Mucosa of descending colon (tissue), 3 donors: ENCODE measurements at regions not wholly inside any gene's neighbourhood (a gene's known extent, or its start where the extent isn't known, plus 50 kb on each side); places are given as distances from the start of the nearest gene placed in this dataset.
A peak's percentile ranks its signal among the peaks of the same experiment; 100 is the strongest.

Experiments
- ATAC-seq: fragments of 200-7000 bp; cut with Tn5 transposase; one replicate; pipeline ENCODE4 v1.9.1; 2020; ENCODE audit warnings: mild to moderate bottlenecking, moderate library complexity
- DNase-seq, 3 donors: peaks; one replicate each; pipeline ENCODE4 v3.0.0-alpha.2; 2020
- H3K36me3 ChIP-seq: fragments of 200-600 bp; one replicate; pipeline ENCODE4 v1.8.0; 2021; ENCODE audit warnings: low read depth, mild to moderate bottlenecking
- H3K4me1 ChIP-seq: fragments of 200-600 bp; one replicate; pipeline ENCODE4 v1.8.0; 2021; ENCODE audit warnings: low read depth, mild to moderate bottlenecking
- H3K4me3 ChIP-seq: fragments of 200-600 bp; one replicate; pipeline ENCODE4 v1.8.0; 2021; ENCODE audit warnings: mild to moderate bottlenecking
- H3K9me3 ChIP-seq: fragments of 200-600 bp; one replicate; pipeline ENCODE4 v1.8.0; 2021; ENCODE audit warnings: mild to moderate bottlenecking
- intact Hi-C, 2 donors: fragments of 100-400 bp; cut with DNase I in 1 of 2; cut with micrococcal nuclease in 1 of 2; formaldehyde crosslinking; loops; one replicate each; pipeline versions ENCODE4 v1.11.0 to v1.11.1; 2022; cut with DNase I, micrococcal nuclease
- TF ChIP-seq, protein P1 (sequence below): fragments of 200-600 bp; IDR thresholded peaks from one replicate; pipeline ENCODE4 v1.8.0; 2022; ENCODE audit warnings: antibody characterized with exemption, mild to moderate bottlenecking
- donor health status: DM: no; HTN: no; CAD: no; lungs with moderate emphysema.
- donor health status: DM: no; HTN: no; CAD: no.
- donor health status: DM: no; HTN: yes; CAD: no.

DNA sequence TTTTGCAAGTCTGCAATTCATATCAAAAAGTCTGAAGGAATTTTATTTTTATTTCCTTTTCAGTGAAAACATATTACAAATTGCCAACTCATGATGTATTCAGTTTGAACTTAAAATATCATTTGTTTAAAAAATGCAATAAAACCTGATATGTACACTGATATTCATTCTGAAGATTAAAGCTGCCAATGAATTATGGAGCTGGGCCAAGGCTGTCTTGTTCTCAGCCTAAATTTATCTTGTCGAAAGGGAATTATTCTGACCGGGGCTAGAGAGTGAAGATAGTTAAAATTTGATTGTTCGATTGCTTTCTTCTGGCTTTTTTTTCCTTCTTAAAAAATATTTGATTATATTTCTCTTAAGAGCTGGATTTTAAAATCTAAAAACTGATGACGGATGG is 54.0 kb upstream of the RBFOX1 start:
- DNase-seq (no peak), ATAC-seq (no peak)
- Histone ChIP-seq H3K36me3 (no peaks in the 10 kb centered on the region), H3K9me3 (no peaks in the 10 kb centered on the region), H3K4me3 (no peak overlapping the region), H3K4me1 (no peaks in the 10 kb centered on the region)
- intact Hi-C loops, result no loop called here
- TF ChIP-seq, protein P1, sequence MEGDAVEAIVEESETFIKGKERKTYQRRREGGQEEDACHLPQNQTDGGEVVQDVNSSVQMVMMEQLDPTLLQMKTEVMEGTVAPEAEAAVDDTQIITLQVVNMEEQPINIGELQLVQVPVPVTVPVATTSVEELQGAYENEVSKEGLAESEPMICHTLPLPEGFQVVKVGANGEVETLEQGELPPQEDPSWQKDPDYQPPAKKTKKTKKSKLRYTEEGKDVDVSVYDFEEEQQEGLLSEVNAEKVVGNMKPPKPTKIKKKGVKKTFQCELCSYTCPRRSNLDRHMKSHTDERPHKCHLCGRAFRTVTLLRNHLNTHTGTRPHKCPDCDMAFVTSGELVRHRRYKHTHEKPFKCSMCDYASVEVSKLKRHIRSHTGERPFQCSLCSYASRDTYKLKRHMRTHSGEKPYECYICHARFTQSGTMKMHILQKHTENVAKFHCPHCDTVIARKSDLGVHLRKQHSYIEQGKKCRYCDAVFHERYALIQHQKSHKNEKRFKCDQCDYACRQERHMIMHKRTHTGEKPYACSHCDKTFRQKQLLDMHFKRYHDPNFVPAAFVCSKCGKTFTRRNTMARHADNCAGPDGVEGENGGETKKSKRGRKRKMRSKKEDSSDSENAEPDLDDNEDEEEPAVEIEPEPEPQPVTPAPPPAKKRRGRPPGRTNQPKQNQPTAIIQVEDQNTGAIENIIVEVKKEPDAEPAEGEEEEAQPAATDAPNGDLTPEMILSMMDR, result no peak

DNA sequence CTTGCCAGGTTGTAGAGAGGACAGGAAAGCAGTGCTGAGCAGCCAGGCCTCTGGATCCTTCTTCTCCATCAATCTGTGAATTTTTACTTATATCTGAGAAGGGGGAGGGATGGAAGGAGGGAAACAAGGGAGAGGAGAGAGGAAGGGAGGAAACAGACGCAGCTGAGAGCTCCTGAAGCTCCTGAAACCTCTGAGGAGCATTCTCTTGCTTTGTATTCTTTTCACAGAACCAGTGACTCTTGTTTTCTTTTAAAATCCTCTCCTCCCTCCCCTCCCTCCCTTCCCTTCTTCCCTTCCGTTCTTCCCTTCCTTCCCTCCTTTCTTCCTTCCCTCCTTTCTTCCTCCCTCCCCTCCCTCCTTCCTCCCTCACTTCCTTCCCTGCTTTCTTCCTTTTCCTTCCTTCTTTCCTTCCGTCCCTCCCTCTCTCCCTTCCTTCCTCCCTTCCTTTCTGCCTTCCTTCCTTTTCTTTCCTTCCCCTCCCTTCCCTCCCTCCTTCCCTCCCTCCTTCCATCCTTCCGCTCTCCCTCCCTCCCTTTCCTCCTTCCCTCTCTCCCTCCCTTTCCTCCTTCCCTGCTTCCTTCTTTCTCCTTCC is 60.0 kb upstream of the RBFOX1 start:
- intact Hi-C loops, result no loop called here
- no peak overlapping the region for H3K4me3 ChIP-seq
- H3K9me3 ChIP-seq, result no peaks in the 10 kb centered on the region
- TF ChIP-seq, protein P1, result no peak
- DNase-seq, result no peak
- H3K36me3 ChIP-seq, result no peaks in the 10 kb centered on the region
- ATAC-seq, result no peak
- H3K4me1 ChIP-seq, result no peaks in the 10 kb centered on the region

DNA sequence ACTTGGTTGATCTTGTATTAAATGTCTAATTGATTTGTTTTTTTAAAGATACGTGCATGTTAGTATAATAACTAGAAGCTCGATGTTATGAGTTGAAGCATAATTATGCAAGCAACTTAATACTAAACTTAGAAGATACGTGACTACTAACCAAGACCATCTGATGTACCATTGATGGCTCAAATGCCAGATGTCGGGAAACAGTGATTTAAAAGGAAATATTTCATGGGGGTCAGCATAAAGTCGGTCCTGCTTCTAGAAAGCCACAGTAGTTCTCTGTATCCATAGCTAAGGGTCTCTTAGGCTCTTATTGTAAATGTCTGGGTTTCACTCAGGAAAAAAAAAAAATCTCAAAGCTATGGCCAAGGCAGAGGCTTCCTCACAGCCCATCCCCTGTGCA is 61.2 kb upstream of the RBFOX1 start:
- no peaks in the 10 kb centered on the region for H3K9me3 ChIP-seq
- ATAC-seq (no peak), DNase-seq (no peak)
- intact Hi-C loops, result no loop called here
- H3K4me1 ChIP-seq, result no peaks in the 10 kb centered on the region
- TF ChIP-seq, protein P1, result no peak
- H3K36me3 ChIP-seq, result no peaks in the 10 kb centered on the region
- H3K4me3 ChIP-seq, result no peak overlapping the region

DNA sequence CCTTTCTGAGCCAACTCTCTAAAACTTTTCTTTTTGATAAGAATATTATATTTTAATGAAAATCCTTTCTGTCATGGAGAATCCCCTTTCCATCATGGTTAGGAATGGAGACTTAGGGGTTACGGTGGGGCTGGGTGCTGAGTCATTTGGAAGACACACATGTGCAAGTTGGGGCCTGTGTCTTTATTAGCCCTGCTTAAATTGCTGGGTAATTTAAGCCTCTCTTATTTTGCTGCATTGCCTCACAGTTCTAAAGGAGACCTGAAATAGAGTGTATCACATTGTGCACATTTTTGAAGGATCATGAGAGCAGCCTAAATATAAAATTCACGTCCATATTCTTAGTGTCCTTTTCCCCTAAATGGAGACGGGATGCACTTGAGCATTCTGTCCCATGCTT is 61.8 kb upstream of the RBFOX1 start:
- H3K4me1 ChIP-seq, result no peaks in the 10 kb centered on the region
- ATAC-seq, result no peak

DNA sequence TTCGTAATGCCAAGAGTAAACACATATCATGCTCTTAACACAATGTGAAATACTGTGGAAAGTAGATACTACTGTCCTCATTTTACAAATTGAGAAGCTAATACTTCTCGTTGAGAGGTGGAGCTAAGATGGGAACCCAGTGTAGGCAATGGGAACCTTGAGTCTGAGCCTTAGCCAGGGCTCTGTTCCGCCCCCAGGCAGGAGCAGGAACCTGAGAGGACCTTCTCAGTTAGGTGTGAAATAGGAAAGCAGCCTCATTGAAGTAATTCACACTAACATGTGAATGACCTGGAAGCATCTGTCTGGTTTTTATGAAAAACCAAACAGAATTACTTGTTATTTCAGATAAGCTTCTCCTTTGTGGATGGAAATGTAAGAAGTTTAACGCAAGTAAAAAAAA is 62.6 kb upstream of the RBFOX1 start:
- H3K36me3 ChIP-seq, result no peaks in the 10 kb centered on the region
- DNase-seq, result no peak
- no peaks in the 10 kb centered on the region for H3K4me1 ChIP-seq
- intact Hi-C loops, result no loop called here
- TF ChIP-seq, protein P1, result no peak
- no peak overlapping the region for H3K4me3 ChIP-seq
- ATAC-seq, result no peak
- H3K9me3 ChIP-seq, result no peaks in the 10 kb centered on the region

More for the DNA sequence above, 61.8 kb upstream of the RBFOX1 start:
- TF ChIP-seq, protein P1, result no peak
- Histone ChIP-seq H3K4me3 (no peak overlapping the region), H3K9me3 (no peaks in the 10 kb centered on the region), H3K36me3 (no peaks in the 10 kb centered on the region)
- no peak for DNase-seq
- intact Hi-C loops, result no loop called here

DNA sequence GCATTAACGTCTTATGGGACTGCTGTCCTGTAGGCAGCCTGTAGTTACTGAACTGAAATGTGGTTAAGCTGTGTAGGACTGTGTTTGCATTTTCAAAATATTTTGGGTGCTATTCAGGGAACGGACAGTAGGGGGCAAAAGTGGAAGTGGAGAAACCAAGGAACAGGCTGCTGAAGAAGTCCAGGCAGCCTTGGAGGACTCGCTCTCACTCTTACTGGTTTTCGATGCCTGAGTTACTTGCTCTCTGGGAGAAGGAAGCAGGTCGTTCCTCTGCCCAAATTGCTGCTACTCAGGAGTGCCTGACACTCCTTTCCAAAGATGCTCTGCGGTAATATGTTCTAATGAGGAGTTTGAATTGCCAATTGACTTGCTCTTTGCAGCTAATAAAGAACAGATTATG is 64.5 kb upstream of the RBFOX1 start:
- Histone ChIP-seq H3K36me3 (no peaks in the 10 kb centered on the region), H3K9me3 (no peaks in the 10 kb centered on the region), H3K4me1 (no peaks in the 10 kb centered on the region), H3K4me3 (no peak overlapping the region)
- TF ChIP-seq, protein P1, result peak; percentile 49
- peak in 1 of 3 donors; percentile 46 for DNase-seq
- intact Hi-C loops, result no loop called here
- ATAC-seq, result peak; percentile 51
